ENCODE measurements at regions not wholly inside any gene's neighbourhood (a gene's known extent, or its start where the extent isn't known, plus 50 kb on each side); places are given as distances from the start of the nearest gene placed in this dataset.
"Not testable (repeated sequence)": the region's sequence is repeated elsewhere in the genome, so short reads cannot be mapped to it uniquely, and the experiment has no call there.

GRCh38 chr16:88153516-88153915, 202.3 kb downstream of the BANP start:
- H3K27ac ChIP-seq, result not testable (repeated sequence)

GRCh38 chr16:88154886-88155285, 203.7 kb downstream of the BANP start:
- H3K27ac ChIP-seq, result not testable (repeated sequence)

GRCh38 chr16:88155681-88156080, 204.4 kb downstream of the BANP start:
- not testable (repeated sequence) for H3K27ac ChIP-seq

GRCh38 chr16:88156640-88157283, 205.5 kb downstream of the BANP start:
- H3K27ac ChIP-seq, result not testable (repeated sequence)

GRCh38 chr16:88157686-88158085, 206.5 kb downstream of the BANP start:
- not testable (repeated sequence) for H3K27ac ChIP-seq

GRCh38 chr16:88158256-88159045, 207.2 kb downstream of the BANP start:
- not testable (repeated sequence) for H3K27ac ChIP-seq

GRCh38 chr16:88159046-88159896, 208.0 kb downstream of the BANP start:
- H3K27ac ChIP-seq, result not testable (repeated sequence)

- H3K27ac ChIP-seq, result not testable (repeated sequence)
These were observed 208.7 kb downstream of the BANP start for GRCh38 chr16:88159897-88160335.

- H3K27ac ChIP-seq, result not testable (repeated sequence)
These were observed 210.0 kb downstream of the BANP start for GRCh38 chr16:88161191-88161590.

- not testable (repeated sequence) for H3K27ac ChIP-seq
These were observed 210.5 kb downstream of the BANP start for GRCh38 chr16:88161623-88162275.

- H3K27ac ChIP-seq, result not testable (repeated sequence)
These were observed 211.5 kb downstream of the BANP start for GRCh38 chr16:88162778-88163177.

- H3K27ac ChIP-seq, result not testable (repeated sequence)
These were observed 213.2 kb downstream of the BANP start for GRCh38 chr16:88164196-88165039.

GRCh38 chr16:88165040-88165544, 213.9 kb downstream of the BANP start:
- H3K27ac ChIP-seq, result not testable (repeated sequence)

- H3K27ac ChIP-seq, result not testable (repeated sequence)
These were observed 214.4 kb downstream of the BANP start for GRCh38 chr16:88165683-88166082.

- H3K27ac ChIP-seq, result not testable (repeated sequence)
These were observed 215.1 kb downstream of the BANP start for GRCh38 chr16:88166209-88166773.

GRCh38 chr16:88167798-88168556, 214.8 kb upstream of the ZNF469 start:
- H3K27ac ChIP-seq, result not testable (repeated sequence)

GRCh38 chr16:88168557-88168949, 214.2 kb upstream of the ZNF469 start:
- not testable (repeated sequence) for H3K27ac ChIP-seq

- not testable (repeated sequence) for H3K27ac ChIP-seq
These were observed 213.5 kb upstream of the ZNF469 start for GRCh38 chr16:88169136-88169830.

- H3K27ac ChIP-seq, result not testable (repeated sequence)
These were observed 213.0 kb upstream of the ZNF469 start for GRCh38 chr16:88169831-88170165.

Data from VCaP (cell line).